ENCODE measurements at regions not wholly inside any gene's neighbourhood (a gene's known extent, or its start where the extent isn't known, plus 50 kb on each side); places are given as distances from the start of the nearest gene placed in this dataset.

GRCh38 chr13:47146136-47146535 lies 249.3 kb upstream of the HTR2A start:
- TF ChIP-seq SUZ12 (IDR thresholded peaks at IDR 0.05; ENCODE audit: extremely low read depth, insufficient read depth, insufficient read length) (no peak), ZNF274 (IDR thresholded peaks at IDR 0.05; ENCODE audit: low read depth, low read length) (no peak)
